A549 (cell line): ENCODE measurements at regions not wholly inside any gene's neighbourhood (a gene's known extent, or its start where the extent isn't known, plus 50 kb on each side); places are given as distances from the start of the nearest gene placed in this dataset.

Source experiments
- CEBPB ChIP-seq, 2 experiments: fragments of >200 bp in 1 of 2; sonication (Bioruptor Twin) in 1 of 2; formaldehyde crosslinking in 1 of 2; IDR thresholded peaks; 2 replicates each; pipeline ENCODE4 v1.6.1; 2012 to 2016
- CTCF ChIP-seq: fragments of >200 bp; sonication (Bioruptor Twin); formaldehyde crosslinking; IDR thresholded peaks from 3 replicates; pipeline ENCODE4 v1.5.1; 2016
- EP300 ChIP-seq, 2 experiments: fragments of >200 bp; sonication (Bioruptor Twin); formaldehyde crosslinking; IDR thresholded peaks; 2 replicates in 1 of 2; 3 replicates in 1 of 2; pipeline ENCODE4 v1.6.1; 2016 to 2017
- HEYL ChIP-seq: fragments of 250-450 bp; sonication (Bioruptor Pico); IDR thresholded peaks from 2 replicates; pipeline ENCODE4 v1.8.0; 2021; ENCODE audit warnings: mild to moderate bottlenecking, moderate library complexity
- HOXB13 ChIP-seq: fragments of 250-450 bp; sonication (Bioruptor Pico); IDR thresholded peaks from 2 replicates; pipeline ENCODE4 v1.5.0; 2020; ENCODE audit warnings: low read depth, mild to moderate bottlenecking, moderate library complexity
- RAD21 ChIP-seq, 2 experiments: fragments of >200 bp in 1 of 2; sonication (Bioruptor Twin) in 1 of 2; formaldehyde crosslinking in 1 of 2; IDR thresholded peaks in 1 of 2; conservative IDR thresholded peaks in 1 of 2; 2 replicates in 1 of 2; 3 replicates in 1 of 2; pipeline ENCODE4 v1.6.1; 2012 to 2018; ENCODE audit warnings: inconsistent platforms in 1 of 2
- SMC3 ChIP-seq: fragments of >200 bp; sonication (Bioruptor Twin); formaldehyde crosslinking; IDR thresholded peaks from 3 replicates; pipeline ENCODE4 v1.6.1; 2018; ENCODE audit warnings: inconsistent platforms
- TF ChIP-seq, protein P1 (sequence below): fragments of 250-450 bp; sonication (Bioruptor Pico); IDR thresholded peaks from 2 replicates; pipeline ENCODE4 v1.5.0; 2021; ENCODE audit warnings: mild to moderate bottlenecking, moderate library complexity, borderline replicate concordance
- TF ChIP-seq, protein P2 (sequence below): fragments of 200-600 bp; sonication (generic); IDR thresholded peaks from 2 replicates; pipeline ENCODE4 v1.6.1; 2016; ENCODE audit warnings: antibody characterized with exemption, mild to moderate bottlenecking, moderate library complexity

GRCh38 chr4:125456075-125456474 is 141.3 kb downstream of the FAT4 start:
- no peak for TF ChIP-seq CTCF
- TF ChIP-seq CEBPB (IDR thresholded peaks at IDR 0.05): no peak
- TF ChIP-seq HOXB13 (CRISPR knock-in tag): no peak
- no peak for TF ChIP-seq RAD21 (conservative IDR thresholded peaks at IDR 0.05 in 1 of 2, IDR thresholded peaks at IDR 0.05 in 1 of 2)
- no peak for TF ChIP-seq EP300 (IDR thresholded peaks at IDR 0.05)
- TF ChIP-seq, protein P1, sequence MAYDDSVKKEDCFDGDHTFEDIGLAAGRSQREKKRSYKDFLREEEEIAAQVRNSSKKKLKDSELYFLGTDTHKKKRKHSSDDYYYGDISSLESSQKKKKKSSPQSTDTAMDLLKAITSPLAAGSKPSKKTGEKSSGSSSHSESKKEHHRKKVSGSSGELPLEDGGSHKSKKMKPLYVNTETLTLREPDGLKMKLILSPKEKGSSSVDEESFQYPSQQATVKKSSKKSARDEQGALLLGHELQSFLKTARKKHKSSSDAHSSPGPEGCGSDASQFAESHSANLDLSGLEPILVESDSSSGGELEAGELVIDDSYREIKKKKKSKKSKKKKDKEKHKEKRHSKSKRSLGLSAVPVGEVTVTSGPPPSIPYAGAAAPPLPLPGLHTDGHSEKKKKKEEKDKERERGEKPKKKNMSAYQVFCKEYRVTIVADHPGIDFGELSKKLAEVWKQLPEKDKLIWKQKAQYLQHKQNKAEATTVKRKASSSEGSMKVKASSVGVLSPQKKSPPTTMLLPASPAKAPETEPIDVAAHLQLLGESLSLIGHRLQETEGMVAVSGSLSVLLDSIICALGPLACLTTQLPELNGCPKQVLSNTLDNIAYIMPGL (CRISPR knock-in tag): no peak
- TF ChIP-seq, protein P2, sequence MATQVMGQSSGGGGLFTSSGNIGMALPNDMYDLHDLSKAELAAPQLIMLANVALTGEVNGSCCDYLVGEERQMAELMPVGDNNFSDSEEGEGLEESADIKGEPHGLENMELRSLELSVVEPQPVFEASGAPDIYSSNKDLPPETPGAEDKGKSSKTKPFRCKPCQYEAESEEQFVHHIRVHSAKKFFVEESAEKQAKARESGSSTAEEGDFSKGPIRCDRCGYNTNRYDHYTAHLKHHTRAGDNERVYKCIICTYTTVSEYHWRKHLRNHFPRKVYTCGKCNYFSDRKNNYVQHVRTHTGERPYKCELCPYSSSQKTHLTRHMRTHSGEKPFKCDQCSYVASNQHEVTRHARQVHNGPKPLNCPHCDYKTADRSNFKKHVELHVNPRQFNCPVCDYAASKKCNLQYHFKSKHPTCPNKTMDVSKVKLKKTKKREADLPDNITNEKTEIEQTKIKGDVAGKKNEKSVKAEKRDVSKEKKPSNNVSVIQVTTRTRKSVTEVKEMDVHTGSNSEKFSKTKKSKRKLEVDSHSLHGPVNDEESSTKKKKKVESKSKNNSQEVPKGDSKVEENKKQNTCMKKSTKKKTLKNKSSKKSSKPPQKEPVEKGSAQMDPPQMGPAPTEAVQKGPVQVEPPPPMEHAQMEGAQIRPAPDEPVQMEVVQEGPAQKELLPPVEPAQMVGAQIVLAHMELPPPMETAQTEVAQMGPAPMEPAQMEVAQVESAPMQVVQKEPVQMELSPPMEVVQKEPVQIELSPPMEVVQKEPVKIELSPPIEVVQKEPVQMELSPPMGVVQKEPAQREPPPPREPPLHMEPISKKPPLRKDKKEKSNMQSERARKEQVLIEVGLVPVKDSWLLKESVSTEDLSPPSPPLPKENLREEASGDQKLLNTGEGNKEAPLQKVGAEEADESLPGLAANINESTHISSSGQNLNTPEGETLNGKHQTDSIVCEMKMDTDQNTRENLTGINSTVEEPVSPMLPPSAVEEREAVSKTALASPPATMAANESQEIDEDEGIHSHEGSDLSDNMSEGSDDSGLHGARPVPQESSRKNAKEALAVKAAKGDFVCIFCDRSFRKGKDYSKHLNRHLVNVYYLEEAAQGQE: no peak
- no peak for TF ChIP-seq SMC3
- TF ChIP-seq HEYL (CRISPR knock-in tag): no peak
